NCI-H2196 (cell line): ENCODE measurements at regions not wholly inside any gene's neighbourhood (a gene's known extent, or its start where the extent isn't known, plus 50 kb on each side); places are given as distances from the start of the nearest gene placed in this dataset.
A peak's percentile ranks its signal among the peaks of the same experiment; 100 is the strongest.

ENCODE experiments used
- DNase-seq: peaks from one replicate; lab custom pipeline; 2025; ENCODE audit not compliant: unreplicated experiment; lab: John Stamatoyannopoulos, UW

DNA sequence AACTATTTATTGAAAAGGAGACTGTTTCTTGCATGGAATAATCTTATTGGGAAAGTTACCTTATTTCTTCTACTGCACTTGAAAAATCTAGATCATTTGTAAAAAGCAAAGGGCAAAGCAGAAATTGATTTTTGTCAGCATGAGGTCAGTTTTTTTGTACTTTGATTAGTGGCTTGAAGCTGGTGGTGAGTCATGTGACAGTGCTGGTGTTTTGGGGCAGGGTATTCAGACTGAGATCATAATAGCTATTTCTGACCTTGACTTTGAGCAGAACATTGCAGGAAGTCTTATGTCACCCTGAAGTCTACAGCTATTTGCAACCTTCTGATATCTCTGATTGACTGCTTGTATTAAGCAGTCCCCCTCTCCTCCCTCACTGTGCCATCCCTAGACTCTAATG lies 66.3 kb upstream of the SORCS3 start:
- DNase-seq, result no peak

DNA sequence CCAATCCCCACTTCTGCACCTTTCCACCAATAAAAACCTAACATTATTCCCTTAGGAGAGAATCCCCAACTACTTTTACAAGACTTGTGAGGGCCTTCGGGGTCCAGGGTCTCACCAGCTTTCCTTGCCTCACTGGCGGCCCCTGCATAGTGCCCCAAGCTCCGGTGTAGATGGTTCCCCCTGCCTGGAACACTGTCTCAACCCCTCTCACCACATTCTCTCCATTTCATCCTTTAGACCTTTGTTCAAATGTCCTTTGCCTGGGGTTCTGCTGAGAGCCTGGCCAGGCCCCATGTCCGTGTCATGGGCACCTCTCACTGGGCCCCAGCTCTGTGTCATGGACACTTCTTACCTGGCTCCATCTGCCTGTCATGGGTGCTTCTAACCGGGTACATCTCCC lies 64.5 kb upstream of the SORCS3 start:
- no peak for DNase-seq

DNA sequence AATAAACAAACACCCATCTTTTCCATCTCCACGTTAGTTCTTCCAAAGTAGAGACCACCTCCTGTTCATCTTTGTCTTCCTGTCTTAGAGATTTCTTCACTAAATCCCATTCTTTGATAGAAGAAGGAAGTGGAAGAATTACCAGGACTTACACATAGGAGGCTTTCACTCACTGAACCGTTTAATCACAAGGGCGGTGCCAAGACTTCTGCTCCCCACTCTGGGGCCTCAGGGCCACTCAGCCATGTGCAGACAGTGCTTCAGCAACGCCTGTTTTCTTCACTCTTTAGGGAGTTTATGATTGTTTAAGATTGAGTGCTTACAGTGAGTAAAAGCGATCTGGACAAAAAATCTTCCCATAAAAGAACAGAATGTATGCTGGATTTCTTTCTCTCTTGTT lies 63.9 kb upstream of the SORCS3 start:
- DNase-seq, result no peak

DNA sequence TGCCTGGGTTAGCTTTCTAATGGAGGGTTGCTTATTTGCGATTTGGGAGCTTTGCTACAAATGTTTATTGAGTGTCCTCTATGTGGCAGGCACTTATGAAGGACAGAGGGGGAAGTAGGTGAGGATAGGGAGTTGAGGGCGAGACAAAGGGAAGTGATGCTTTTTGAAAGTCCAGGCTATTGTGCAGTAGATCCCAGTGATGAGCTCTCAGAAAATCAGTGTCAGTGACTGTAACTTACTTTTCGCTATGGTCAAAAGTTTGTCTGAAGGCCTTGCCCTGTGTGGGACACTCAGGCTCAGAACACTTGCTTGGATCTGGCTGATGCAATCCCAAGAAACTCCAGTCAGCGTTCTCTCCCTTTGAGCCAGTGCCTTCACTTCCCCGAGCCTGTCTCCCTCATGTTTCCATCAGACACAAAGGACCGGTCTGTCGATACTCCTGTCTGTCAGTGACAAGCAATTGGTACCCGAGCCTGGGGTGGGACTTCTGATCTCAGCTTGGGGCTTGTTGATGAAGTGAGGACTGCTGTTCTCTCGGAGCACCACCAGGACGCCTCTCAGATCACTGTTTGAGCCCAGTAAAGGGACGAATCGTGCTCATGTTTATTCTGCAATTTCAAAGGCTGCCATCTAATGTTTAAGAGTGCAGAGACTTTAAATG lies 63.1 kb upstream of the SORCS3 start:
- no peak for DNase-seq

DNA sequence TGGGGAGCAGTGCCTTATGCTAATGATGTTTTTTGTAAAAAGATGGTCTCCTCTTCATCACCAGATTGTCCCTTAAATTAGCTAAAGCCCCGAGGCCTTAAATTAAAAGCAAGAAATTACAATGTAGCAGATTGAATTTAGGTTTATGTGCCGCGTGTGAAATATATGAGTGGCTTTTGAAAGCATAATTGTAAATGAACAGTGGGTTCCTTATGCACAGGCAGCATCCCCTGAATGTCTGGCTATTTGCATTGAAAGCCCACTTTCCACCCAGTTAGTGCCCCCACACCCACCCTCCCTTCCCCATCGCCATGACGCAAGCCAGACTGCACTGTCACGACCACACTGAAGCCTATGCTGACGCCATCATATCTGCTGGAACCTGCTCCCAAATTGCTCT lies 62.4 kb upstream of the SORCS3 start:
- no peak for DNase-seq

DNA sequence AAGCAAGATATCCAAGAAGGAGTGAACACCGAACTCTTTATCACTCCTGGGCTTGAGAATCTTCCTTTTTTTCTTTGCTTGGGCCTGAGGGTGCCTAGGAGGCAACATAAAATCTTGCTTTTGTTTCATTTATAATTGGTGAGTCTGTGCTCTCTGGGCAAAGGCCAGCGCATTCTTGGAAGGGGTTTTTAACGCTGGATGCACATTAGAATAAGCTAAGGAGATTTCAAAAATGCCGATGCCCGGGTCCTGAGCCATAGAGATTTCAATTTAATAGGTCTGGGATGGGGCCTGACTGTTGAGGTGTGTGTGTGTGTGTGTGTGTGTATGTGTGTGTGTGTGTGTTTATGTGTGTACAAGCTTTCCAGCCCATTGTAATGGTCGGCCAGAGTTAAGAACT lies 62.0 kb upstream of the SORCS3 start:
- DNase-seq, result no peak

DNA sequence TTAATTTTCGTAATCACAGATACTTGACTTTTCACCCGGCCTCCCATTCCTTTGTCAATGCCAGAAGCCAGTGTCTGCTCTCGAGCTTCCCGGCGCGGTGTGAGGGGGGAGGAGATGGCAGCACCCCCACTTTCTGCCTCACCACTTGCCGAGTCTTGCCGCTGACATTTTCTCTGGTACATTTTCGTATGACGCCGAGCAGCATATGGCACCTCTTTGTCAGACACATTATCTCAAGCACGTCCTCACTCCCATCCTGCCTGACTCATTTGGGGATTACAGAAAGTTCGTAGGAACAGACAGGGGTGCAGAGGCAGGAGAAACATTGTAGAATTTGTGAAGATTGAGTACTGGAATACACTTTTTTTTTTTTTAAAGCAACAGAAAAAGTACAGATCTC lies 60.8 kb upstream of the SORCS3 start:
- no peak for DNase-seq

DNA sequence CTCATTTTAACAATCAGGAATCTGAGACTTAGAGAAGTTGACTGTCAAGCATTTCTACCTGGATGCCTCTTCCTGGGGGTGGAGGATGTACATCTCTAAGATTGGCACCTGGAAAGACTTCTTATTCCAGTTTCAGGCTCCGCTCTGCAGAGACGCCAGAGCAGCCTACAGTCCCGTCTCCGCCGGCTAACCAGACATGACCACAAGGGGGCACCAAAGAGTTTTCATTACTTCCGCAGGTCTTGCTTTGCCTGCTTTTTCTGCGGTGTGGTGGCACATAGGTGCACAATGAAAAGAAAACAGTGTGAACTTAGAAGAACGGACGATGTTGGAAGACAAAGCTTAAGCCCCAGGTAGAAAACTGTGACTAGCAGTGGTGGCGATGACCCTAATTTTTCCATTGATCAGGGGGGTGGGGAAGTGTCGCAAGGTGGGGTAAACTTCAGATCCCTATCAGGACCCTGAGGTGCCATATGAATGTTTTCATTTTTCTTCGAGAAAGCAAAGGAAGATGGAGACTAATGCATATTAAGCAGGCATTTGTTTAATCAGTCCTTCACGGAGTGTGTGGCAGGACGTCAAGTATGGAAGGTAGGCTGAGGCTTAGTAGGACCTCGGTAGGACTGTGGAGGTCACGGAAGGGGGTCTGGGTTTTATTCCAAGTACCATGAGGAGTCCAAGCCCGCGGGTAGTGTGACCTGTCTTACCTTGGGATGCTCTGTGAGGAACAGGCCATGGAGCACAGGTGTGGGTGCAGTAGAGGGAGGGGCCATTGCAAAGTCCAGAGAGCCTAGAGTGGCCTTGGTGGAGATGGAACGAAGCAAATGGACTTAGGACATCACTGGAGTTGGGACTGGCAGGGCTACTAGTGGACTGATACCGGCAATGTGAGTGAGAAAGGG lies 60.1 kb upstream of the SORCS3 start:
- DNase-seq, result peak; percentile 41

DNA sequence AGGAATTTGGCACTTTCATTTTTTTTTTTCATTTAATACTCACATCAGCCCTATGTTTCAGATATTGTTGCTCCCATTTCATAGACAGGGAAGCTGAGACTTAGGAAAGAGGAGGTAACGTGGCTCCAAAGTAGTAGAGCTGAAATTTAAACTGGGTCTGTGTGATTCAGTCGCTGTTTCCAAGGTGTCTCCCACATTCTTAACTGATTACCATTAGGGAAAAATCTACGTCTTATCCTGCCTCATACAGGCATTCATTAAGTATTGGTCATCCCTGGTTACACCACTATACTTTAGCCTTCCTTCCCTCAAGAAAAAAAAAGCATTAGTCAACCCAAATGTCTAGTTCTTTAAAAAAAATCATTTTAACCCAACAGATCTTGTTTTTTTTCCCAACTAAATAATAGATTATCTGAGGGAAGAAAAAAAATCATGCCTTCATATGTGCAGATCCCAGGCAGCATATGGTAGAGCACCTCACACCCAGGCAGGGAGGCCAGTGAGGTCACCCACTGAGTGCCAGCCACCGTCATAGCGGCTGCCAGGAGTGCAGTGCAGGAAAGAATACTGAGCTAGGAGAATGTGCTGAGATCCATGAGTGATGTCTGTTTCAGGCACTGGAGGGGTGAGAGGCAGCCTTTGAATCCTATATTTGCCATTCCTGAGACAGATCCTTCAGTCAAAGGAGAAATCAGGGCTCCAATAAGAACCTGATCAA lies 59.0 kb upstream of the SORCS3 start:
- no peak for DNase-seq

DNA sequence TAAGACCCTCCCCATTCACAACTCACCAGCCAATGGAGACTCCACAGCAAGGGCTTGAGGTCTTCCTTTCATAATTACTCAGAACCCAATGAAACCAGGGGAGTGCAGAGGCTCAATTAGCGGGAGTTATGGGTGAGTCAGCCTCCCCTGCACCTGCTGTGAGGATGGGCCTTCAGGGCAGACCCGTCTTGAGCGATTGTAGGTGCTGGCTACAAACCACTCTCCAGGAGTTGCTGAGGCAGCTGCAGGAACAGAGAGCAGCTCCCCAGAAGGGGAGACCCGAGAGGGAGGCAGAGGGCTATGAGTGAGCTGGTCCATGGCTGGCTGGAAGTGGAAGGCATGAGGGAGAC lies 58.5 kb upstream of the SORCS3 start:
- no peak for DNase-seq

DNA sequence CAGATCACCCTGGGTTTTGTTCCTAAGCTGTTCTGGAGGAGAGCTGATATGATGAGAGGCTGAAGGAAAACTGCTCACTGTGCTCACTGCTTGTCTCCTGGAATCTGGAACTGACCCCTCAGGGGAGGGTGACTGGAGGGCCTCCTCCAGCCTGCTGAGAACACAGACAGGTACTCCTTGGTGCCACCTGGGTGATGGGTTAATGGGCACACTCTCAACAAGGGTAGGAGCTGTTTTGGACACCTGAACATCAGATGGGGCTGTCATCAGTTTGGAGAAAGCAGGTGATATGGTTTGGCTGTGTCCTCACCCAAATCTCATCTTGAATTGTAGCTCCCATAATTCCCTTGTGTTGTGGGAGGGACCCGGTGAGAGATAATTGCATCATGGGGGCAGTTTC lies 58.1 kb upstream of the SORCS3 start:
- no peak for DNase-seq

DNA sequence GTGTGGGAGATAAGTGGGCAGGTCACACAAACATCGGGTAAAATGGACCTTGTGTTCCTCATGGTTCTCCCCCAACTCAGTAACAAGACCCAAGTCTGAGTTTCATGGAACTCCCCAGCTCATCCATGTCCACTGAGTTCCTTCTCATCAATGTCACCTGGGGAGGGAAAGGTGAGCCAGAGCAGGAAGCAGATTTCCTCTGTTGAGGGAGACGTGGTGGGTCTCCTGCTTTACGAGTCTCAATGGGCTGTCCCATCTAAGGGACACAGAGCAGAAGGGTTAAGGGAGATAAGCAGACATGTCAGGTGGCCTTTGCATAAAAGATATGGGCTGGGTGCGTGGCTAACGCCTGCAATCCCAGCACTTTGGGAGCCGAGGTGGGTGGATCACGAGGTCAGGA lies 56.5 kb upstream of the SORCS3 start:
- DNase-seq, result no peak

DNA sequence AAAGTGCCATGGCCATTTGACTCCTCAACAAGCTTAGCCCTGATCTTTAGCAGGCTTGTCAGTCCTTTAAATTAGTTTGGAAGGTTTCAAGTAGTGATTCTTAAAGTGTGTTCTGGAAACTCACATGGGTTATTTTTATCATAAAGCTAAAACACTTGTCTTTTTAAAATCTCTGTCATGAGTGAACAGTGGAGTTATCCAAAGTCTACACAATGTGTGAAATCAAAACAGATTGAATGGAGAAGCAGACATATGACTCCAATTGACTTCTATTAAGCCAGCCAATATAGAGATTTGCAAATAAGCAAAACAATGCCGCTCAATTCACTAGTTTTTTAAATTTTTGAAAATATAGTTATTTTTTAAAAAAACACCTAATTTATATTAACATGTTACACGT lies 53.3 kb upstream of the SORCS3 start:
- DNase-seq, result no peak

DNA sequence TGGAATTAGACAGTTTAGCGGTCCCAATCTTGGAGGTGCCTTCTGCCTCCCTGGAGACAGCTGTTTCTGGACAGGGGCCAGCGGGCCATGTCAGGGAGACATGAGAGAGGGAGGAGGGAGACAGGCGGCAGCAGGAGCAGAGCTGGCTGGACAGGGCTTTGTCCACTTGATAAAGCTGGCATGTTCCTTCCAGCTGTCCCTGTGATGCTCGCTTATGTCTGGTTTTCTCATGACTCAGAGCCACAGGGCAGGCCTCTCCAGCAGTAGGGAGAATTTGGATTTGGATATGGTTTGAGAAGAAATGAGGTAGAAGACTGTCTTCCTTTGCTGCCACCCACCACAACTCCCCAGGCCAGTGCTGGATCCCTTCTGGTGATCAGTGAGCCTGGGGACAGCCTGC lies 51.7 kb upstream of the SORCS3 start:
- no peak for DNase-seq

DNA sequence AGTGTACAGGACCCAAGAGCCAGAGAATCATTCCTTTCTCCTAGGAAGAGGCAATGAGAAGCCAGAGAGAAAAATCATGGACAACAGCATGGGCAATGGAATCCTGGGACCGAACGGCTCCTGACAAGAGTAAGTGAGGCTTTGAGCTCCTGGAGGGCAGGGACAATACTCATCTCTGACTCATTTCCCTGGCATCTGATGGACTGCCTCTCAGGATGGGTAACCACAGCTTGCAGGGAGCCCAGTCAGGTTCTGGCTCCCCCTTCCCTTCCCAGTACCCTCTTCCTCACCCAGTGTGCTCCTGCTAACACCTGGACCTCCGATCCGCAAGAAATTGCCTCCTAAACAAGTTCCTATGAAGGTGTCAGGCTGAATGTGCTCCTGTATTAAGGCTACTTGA lies 51.2 kb upstream of the SORCS3 start:
- no peak for DNase-seq
